ENCODE measurements at regions not wholly inside any gene's neighbourhood (a gene's known extent, or its start where the extent isn't known, plus 50 kb on each side); places are given as distances from the start of the nearest gene placed in this dataset.

DNA sequence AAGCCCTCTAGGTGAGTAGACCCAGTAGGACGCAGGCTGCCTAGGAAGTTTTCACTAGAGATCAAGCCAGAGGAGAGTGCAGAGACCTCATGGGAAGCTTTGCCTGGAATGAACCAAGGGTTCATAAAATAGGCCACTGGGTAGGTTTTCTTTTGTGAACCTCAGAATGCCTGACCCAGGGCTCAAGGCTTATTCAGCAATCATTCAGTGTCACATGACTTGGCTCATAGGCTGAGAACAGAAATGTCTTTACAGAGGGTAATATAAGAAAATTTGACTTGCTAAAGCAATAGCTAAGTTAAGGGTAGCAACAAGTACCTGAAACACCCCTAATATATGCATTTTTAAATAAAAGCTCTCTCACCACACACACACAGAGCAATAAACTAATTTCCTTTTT is 132.6 kb downstream of the RAB38 start:
- intact Hi-C loops (cut with DNase I; ENCODE audit: low total_unique reads), result no loop called here
- no peak for DNase-seq
- no peaks in the 10 kb centered on the region for H3K9me3 ChIP-seq
- TF ChIP-seq, protein P1, sequence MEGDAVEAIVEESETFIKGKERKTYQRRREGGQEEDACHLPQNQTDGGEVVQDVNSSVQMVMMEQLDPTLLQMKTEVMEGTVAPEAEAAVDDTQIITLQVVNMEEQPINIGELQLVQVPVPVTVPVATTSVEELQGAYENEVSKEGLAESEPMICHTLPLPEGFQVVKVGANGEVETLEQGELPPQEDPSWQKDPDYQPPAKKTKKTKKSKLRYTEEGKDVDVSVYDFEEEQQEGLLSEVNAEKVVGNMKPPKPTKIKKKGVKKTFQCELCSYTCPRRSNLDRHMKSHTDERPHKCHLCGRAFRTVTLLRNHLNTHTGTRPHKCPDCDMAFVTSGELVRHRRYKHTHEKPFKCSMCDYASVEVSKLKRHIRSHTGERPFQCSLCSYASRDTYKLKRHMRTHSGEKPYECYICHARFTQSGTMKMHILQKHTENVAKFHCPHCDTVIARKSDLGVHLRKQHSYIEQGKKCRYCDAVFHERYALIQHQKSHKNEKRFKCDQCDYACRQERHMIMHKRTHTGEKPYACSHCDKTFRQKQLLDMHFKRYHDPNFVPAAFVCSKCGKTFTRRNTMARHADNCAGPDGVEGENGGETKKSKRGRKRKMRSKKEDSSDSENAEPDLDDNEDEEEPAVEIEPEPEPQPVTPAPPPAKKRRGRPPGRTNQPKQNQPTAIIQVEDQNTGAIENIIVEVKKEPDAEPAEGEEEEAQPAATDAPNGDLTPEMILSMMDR (IDR thresholded peaks at IDR 0.05), result no peak
- H3K36me3 ChIP-seq, result no peaks in the 10 kb centered on the region
- H3K4me1 ChIP-seq, result no peaks in the 10 kb centered on the region
- no peak overlapping the region for H3K27ac ChIP-seq
- no peak overlapping the region for H3K4me3 ChIP-seq
- H3K27me3 ChIP-seq, result no peaks in the 10 kb centered on the region

DNA sequence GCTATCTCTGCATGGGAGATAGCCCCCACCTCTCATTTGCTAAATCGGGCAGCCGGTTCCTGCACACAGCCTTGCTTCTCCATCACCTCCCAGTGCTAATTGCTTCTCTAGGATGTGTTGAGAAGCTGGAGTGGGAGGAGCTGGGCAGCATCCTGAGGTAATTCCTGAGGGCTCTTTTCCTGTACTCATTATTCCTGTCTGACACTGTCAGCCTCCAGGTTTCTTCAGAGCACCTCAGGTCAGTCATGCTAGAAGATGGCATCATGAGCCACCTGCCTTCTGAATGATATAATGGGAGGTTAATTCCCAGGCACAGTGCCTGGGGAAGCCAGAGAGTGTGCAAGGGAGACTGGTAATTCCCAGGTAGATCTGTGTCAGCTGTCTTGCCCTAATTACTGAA is 133.0 kb downstream of the RAB38 start:
- TF ChIP-seq, protein P1 (IDR thresholded peaks at IDR 0.05), result no peak
- H3K27ac ChIP-seq, result no peak overlapping the region
- no peaks in the 10 kb centered on the region for H3K4me1 ChIP-seq
- intact Hi-C loops (cut with DNase I; ENCODE audit: low total_unique reads), result no loop called here
- no peaks in the 10 kb centered on the region for H3K9me3 ChIP-seq
- H3K27me3 ChIP-seq, result no peaks in the 10 kb centered on the region
- H3K4me3 ChIP-seq, result no peak overlapping the region
- H3K36me3 ChIP-seq, result no peaks in the 10 kb centered on the region
- no peak for DNase-seq

DNA sequence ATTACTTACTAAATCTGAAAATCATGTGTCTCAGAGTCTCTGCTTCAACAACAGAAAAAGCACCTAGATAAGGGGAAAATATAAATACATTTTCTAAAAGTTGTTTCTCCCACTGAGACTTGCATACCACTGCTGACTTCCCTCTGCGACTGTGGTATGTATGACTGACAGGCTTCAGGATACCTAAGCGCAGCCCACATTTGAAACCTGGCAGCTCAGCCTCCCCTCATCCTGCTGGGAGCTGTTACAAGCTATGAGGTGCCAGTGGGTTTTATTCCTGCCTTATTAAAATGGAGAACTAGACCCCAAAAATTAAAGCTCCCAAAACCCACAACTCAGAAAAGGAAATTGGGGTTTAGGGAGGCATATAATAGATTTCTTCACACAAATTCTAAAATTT is 133.6 kb downstream of the RAB38 start:
- H3K4me3 ChIP-seq, result no peak overlapping the region
- TF ChIP-seq, protein P1 (IDR thresholded peaks at IDR 0.05), result no peak
- no peaks in the 10 kb centered on the region for H3K27me3 ChIP-seq
- DNase-seq, result no peak
- H3K4me1 ChIP-seq, result no peaks in the 10 kb centered on the region
- H3K36me3 ChIP-seq, result no peaks in the 10 kb centered on the region
- intact Hi-C loops (cut with DNase I; ENCODE audit: low total_unique reads), result no loop called here
- H3K27ac ChIP-seq, result no peak overlapping the region
- H3K9me3 ChIP-seq, result no peaks in the 10 kb centered on the region

DNA sequence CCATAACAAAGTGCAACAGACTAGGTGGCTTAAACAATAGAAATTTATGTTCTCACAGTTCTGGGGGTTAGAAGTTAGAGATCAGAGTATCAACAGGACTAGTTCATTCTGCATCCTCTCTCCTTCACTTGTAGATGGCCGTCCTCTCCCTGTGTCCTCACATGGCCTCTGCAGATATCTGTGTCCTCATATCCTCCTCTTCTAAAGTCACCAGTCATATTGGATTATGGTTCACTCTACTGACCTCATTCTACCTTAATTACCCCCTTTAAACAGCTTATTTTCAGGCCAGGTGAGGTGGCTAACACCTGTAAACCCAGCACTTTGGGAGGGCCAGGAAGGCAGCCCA is 135.1 kb downstream of the RAB38 start:
- TF ChIP-seq, protein P1 (IDR thresholded peaks at IDR 0.05), result no peak
- no peaks in the 10 kb centered on the region for H3K9me3 ChIP-seq
- H3K4me3 ChIP-seq, result no peak overlapping the region
- intact Hi-C loops (cut with DNase I; ENCODE audit: low total_unique reads), result no loop called here
- no peaks in the 10 kb centered on the region for H3K4me1 ChIP-seq
- H3K27ac ChIP-seq, result no peak overlapping the region
- DNase-seq, result no peak
- H3K27me3 ChIP-seq, result no peaks in the 10 kb centered on the region
- no peaks in the 10 kb centered on the region for H3K36me3 ChIP-seq

DNA sequence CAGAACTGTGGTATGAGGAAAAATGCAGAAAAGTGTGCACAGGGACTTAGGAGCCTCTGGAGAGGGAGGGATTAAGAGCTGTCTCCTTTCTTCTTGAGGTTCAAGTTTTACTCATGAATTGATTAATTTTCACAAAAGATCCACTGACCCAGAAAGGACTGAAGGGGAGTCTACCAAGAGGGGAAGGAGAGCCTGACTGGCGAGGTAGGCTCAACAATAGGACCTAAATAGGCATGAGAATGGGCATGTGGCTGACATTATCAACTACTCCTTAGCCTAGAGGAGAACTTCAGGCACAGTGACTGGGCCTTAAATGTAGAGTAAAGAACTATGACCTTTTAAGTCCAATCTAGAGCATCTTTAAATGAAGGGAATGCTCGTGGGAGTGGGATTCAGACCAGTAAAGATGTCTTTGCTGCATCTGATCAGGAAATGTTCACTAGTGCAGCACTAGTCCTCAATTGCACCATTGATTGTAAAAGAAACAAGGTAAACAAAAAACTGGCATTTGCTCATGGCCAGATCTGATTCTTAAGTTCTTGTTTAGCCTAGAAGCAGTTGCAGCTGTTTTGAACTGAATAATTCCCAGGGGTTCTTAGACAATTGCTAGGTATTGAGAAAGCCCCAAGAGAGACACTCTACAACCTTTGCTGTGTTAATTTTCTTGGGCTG is 135.6 kb downstream of the RAB38 start:
- H3K27me3 ChIP-seq, result no peaks in the 10 kb centered on the region
- TF ChIP-seq, protein P1 (IDR thresholded peaks at IDR 0.05), result no peak
- no peaks in the 10 kb centered on the region for H3K9me3 ChIP-seq
- H3K4me3 ChIP-seq, result no peak overlapping the region
- intact Hi-C loops (cut with DNase I; ENCODE audit: low total_unique reads), result no loop called here
- H3K36me3 ChIP-seq, result no peaks in the 10 kb centered on the region
- no peak overlapping the region for H3K27ac ChIP-seq
- no peak for DNase-seq
- no peaks in the 10 kb centered on the region for H3K4me1 ChIP-seq

DNA sequence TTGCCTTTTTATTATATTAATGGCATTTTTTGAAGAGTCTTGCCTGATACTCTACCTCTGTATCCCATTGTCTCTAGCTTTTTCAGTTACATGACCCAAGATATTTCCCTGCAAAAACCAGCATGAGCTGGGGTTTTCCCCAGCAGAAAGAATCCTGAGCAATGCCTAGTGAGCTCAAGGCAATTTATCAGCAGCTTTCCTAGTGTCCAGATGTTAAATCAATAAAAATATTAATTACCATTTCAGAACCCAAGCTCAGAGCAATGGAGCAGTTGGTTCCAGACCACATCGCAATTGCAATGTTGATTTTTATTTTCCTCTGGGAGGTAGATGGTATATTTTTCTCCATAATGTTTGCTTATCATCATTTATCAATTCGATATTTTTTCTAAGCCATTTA is 137.2 kb downstream of the RAB38 start:
- no peak overlapping the region for H3K27ac ChIP-seq
- intact Hi-C loops (cut with DNase I; ENCODE audit: low total_unique reads), result no loop called here

More for the DNA sequence above, 137.2 kb downstream of the RAB38 start:
- DNase-seq, result no peak
- H3K27me3 ChIP-seq, result no peaks in the 10 kb centered on the region
- no peaks in the 10 kb centered on the region for H3K9me3 ChIP-seq
- H3K36me3 ChIP-seq, result no peaks in the 10 kb centered on the region
- H3K4me1 ChIP-seq, result no peaks in the 10 kb centered on the region
- no peak overlapping the region for H3K4me3 ChIP-seq
- TF ChIP-seq, protein P1 (IDR thresholded peaks at IDR 0.05), result no peak

Measured in tibial artery (tissue), 4 donors.